ENCODE measurements at regions not wholly inside any gene's neighbourhood (a gene's known extent, or its start where the extent isn't known, plus 50 kb on each side); places are given as distances from the start of the nearest gene placed in this dataset.
"Not testable (repeated sequence)": the region's sequence is repeated elsewhere in the genome, so short reads cannot be mapped to it uniquely, and the experiment has no call there.

DNA sequence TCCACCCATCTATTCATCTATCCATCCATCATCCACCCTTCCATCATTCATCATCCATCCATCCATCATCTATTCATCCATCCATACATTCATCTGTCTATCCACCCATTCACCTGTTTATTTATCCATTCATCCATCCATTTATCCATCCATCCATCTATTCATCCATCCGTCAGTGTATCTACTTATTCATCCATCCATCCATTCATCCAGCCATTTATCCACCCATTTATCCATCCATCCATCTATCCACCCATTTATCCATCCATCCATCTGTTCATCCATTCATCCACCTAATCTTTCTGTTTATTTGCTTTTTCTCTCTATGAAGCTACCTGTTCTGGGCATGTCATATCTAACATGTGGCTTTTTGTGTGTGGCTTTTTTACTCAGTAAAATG is 115.4 kb downstream of the CRYAA start:
- WGBS (ENCODE audit: low lambda C conversion rate): 76% methylated on average over 1 of the region's 1 CpG
- Histone ChIP-seq H3K79me2 (ENCODE audit: insufficient read depth) (no peaks in the 10 kb centered on the region), H3K9me3 (no peaks in the 10 kb centered on the region), H3K9me2 (no peaks in the 10 kb centered on the region), H3F3A (replicated peaks; ENCODE audit: insufficient read depth) (no peaks in the 10 kb centered on the region), H3K4me3 (ENCODE audit: low read depth in 2 of 2, low read length in 1 of 2) (no peak overlapping the region), H4K20me1 (ENCODE audit: insufficient read depth) (no peaks in the 10 kb centered on the region), H3K27ac (ENCODE audit: low read depth in 2 of 2, low read length in 1 of 2) (no peak overlapping the region), H3K27me3 (ENCODE audit: insufficient read depth) (no peaks in the 10 kb centered on the region), H3K9ac (no peak overlapping the region), H3K4me1 (ENCODE audit: control insufficient read depth in 1 of 2, insufficient read depth in 2 of 2, low read depth in 1 of 2, low read length in 1 of 2) (peaks cover 0 to 10% of the 10 kb centered on the region in 2 experiments; a peak in 1 of 4 replicates), H3K4me2 (no peak overlapping the region), H2AFZ (ENCODE audit: low read depth) (no peak overlapping the region), H3K36me3 (replicated peaks in 1 of 2; ENCODE audit: control insufficient read depth in 1 of 2, insufficient read depth in 2 of 2, low read length in 1 of 2) (no peaks in the 10 kb centered on the region)
- ChIA-PET CTCF (no interaction called here), POLR2A (no interaction called here)
- DNase-seq: no peak
- TF ChIP-seq TCF12 (IDR thresholded peaks at IDR 0.05) (no peak), RXRA (IDR thresholded peaks at IDR 0.05; ENCODE audit: borderline replicate concordance, low read depth) (no peak)

DNA sequence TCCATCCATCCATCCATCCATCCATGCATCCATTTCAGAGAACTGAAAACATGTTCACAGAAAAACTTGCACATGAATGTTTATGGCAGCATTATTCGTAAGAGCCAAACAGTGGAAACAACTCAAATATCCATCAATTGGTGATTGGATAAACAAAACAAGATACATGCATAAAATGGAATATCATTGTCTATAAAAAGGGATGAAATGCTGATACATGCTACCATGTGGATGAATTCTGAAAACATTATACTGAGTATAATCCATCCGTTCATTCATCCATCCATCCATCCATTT is 115.1 kb downstream of the CRYAA start:
- H3K27ac ChIP-seq (ENCODE audit: low read depth in 2 of 2, low read length in 1 of 2); H3K9me2 ChIP-seq; H3K9me3 ChIP-seq; H3K36me3 ChIP-seq (replicated peaks in 1 of 2; ENCODE audit: control insufficient read depth in 1 of 2, insufficient read depth in 2 of 2, low read length in 1 of 2); H3K9ac ChIP-seq; H2AFZ ChIP-seq (ENCODE audit: low read depth); H4K20me1 ChIP-seq (ENCODE audit: insufficient read depth); DNase-seq; H3K4me3 ChIP-seq (ENCODE audit: low read depth in 2 of 2, low read length in 1 of 2); H3K4me2 ChIP-seq; POLR2A ChIA-PET; CTCF ChIA-PET; H3K27me3 ChIP-seq (ENCODE audit: insufficient read depth); H3F3A ChIP-seq (replicated peaks; ENCODE audit: insufficient read depth); H3K79me2 ChIP-seq (ENCODE audit: insufficient read depth): not testable (repeated sequence)
- H3K4me1 ChIP-seq (ENCODE audit: control insufficient read depth in 1 of 2, insufficient read depth in 2 of 2, low read depth in 1 of 2, low read length in 1 of 2): peaks cover 0 to 10% of the 10 kb centered on the region in 2 experiments; a peak in 1 of 4 replicates
- 84% methylated on average over 2 of the region's 2 CpGs for WGBS (ENCODE audit: low lambda C conversion rate)

DNA sequence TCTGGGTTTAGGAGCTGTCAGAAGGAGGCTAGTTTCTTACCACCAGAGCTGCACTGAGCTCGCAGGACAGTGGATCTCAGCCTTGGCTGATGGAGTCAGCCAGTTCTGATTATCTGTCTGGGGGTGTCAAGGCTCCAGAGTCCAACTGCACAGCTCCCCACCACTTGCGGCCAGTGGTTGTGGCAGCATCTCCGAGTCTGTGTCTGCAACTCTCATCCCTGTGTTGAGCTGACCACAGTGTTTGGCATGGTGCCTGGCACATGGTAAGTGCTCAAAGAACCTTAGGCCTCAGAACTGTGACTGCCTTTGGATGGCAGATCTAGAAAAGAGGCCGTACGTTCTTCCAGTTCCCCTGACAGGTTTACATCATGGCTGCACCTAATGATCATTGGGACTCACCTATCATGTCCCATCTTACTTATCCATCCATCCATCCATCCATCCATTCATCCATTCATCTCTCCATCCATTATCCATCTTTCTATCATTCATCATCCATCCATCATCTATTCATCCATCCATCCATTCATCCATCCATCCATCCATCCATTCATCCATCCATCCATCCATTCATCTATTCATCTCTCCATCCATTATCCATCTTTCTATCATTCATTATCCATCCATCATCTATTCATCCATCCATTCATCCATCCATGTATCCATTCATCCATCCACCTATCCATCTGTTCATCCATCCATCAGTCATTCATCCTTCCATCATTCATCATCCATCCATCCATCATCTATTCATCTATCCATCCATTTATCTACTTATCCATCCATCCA is 114.5 kb downstream of the CRYAA start:
- peaks cover 0 to 13% of the 10 kb centered on the region in 2 experiments; a peak in 1 of 4 replicates for H3K4me1 ChIP-seq (ENCODE audit: control insufficient read depth in 1 of 2, insufficient read depth in 2 of 2, low read depth in 1 of 2, low read length in 1 of 2)
- no peak overlapping the region for H3K9ac ChIP-seq
- H3K36me3 ChIP-seq (replicated peaks in 1 of 2; ENCODE audit: control insufficient read depth in 1 of 2, insufficient read depth in 2 of 2, low read length in 1 of 2): no peaks in the 10 kb centered on the region
- H3K27ac ChIP-seq (ENCODE audit: low read depth in 2 of 2, low read length in 1 of 2): no peak overlapping the region
- POLR2A ChIA-PET: no interaction called here
- H3K9me3 ChIP-seq: no peaks in the 10 kb centered on the region
- H3K27me3 ChIP-seq (ENCODE audit: insufficient read depth): no peaks in the 10 kb centered on the region
- CTCF ChIA-PET: no interaction called here
- TF ChIP-seq RAD21 (IDR thresholded peaks at IDR 0.05; ENCODE audit: low read length): no peak
- TF ChIP-seq FOXM1 (IDR thresholded peaks at IDR 0.05; ENCODE audit: low read depth): no peak
- TF ChIP-seq FOSL2 (IDR thresholded peaks at IDR 0.05; ENCODE audit: borderline replicate concordance, low read depth): no peak
- no peak for TF ChIP-seq NRF1 (IDR thresholded peaks at IDR 0.05; ENCODE audit: low read depth, low read length)
- no peak for TF ChIP-seq TCF12 (IDR thresholded peaks at IDR 0.05)
- no peak for TF ChIP-seq ELF1 (IDR thresholded peaks at IDR 0.05)
- TF ChIP-seq, protein P1, sequence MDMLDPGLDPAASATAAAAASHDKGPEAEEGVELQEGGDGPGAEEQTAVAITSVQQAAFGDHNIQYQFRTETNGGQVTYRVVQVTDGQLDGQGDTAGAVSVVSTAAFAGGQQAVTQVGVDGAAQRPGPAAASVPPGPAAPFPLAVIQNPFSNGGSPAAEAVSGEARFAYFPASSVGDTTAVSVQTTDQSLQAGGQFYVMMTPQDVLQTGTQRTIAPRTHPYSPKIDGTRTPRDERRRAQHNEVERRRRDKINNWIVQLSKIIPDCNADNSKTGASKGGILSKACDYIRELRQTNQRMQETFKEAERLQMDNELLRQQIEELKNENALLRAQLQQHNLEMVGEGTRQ (IDR thresholded peaks at IDR 0.05; ENCODE audit: borderline replicate concordance, low read depth, low read length): no peak
- no peak for TF ChIP-seq GATA2 (CRISPR knock-in tag; IDR thresholded peaks at IDR 0.05)
- TF ChIP-seq, protein P2, sequence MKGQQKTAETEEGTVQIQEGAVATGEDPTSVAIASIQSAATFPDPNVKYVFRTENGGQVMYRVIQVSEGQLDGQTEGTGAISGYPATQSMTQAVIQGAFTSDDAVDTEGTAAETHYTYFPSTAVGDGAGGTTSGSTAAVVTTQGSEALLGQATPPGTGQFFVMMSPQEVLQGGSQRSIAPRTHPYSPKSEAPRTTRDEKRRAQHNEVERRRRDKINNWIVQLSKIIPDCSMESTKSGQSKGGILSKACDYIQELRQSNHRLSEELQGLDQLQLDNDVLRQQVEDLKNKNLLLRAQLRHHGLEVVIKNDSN (IDR thresholded peaks at IDR 0.05; ENCODE audit: borderline replicate concordance, low read depth): no peak
- TF ChIP-seq FOXJ3 (CRISPR knock-in tag; IDR thresholded peaks at IDR 0.05): no peak
- TF ChIP-seq SMC3 (IDR thresholded peaks at IDR 0.05; ENCODE audit: low read depth, low read length): no peak
- no peak for TF ChIP-seq EZH2phosphoT487 (IDR thresholded peaks at IDR 0.05; ENCODE audit: borderline replicate concordance, low read depth)
- TF ChIP-seq, protein P3, sequence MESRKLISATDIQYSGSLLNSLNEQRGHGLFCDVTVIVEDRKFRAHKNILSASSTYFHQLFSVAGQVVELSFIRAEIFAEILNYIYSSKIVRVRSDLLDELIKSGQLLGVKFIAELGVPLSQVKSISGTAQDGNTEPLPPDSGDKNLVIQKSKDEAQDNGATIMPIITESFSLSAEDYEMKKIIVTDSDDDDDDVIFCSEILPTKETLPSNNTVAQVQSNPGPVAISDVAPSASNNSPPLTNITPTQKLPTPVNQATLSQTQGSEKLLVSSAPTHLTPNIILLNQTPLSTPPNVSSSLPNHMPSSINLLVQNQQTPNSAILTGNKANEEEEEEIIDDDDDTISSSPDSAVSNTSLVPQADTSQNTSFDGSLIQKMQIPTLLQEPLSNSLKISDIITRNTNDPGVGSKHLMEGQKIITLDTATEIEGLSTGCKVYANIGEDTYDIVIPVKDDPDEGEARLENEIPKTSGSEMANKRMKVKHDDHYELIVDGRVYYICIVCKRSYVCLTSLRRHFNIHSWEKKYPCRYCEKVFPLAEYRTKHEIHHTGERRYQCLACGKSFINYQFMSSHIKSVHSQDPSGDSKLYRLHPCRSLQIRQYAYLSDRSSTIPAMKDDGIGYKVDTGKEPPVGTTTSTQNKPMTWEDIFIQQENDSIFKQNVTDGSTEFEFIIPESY (IDR thresholded peaks at IDR 0.05; ENCODE audit: borderline replicate concordance, low read depth): no peak
- TF ChIP-seq NFIC (IDR thresholded peaks at IDR 0.05; ENCODE audit: borderline replicate concordance): no peak
- TF ChIP-seq SIN3A (IDR thresholded peaks at IDR 0.05; ENCODE audit: borderline replicate concordance, low read depth, low read length): no peak
- no peak overlapping the region for H2AFZ ChIP-seq (ENCODE audit: low read depth)
- no peaks in the 10 kb centered on the region for H3F3A ChIP-seq (replicated peaks; ENCODE audit: insufficient read depth)
- H3K4me3 ChIP-seq (ENCODE audit: low read depth in 2 of 2, low read length in 1 of 2): no peak overlapping the region
- WGBS (ENCODE audit: low lambda C conversion rate): 79% methylated on average over 2 of the region's 5 CpGs
- no peak for DNase-seq
- no peaks in the 10 kb centered on the region for H4K20me1 ChIP-seq (ENCODE audit: insufficient read depth)
- no peak overlapping the region for H3K4me2 ChIP-seq
- no peaks in the 10 kb centered on the region for H3K9me2 ChIP-seq
- H3K79me2 ChIP-seq (ENCODE audit: insufficient read depth): no peaks in the 10 kb centered on the region

Data from SK-N-SH (cell line).